Stimulated activated CD4-positive, alpha-beta T cell treated with anti-CD3 and anti-CD28 coated beads, Interleukin-1b, Interleukin-23, amount 100 ng/mL, for 4 hours (primary cell): ENCODE measurements at regions not wholly inside any gene's neighbourhood (a gene's known extent, or its start where the extent isn't known, plus 50 kb on each side); places are given as distances from the start of the nearest gene placed in this dataset.

Experiments used
- DNase-seq, 2 donors: peaks; one replicate each; pipeline ENCODE4 v3.0.0-alpha.2; 2020; ENCODE audit warnings: low read depth in 2 of 2

DNA sequence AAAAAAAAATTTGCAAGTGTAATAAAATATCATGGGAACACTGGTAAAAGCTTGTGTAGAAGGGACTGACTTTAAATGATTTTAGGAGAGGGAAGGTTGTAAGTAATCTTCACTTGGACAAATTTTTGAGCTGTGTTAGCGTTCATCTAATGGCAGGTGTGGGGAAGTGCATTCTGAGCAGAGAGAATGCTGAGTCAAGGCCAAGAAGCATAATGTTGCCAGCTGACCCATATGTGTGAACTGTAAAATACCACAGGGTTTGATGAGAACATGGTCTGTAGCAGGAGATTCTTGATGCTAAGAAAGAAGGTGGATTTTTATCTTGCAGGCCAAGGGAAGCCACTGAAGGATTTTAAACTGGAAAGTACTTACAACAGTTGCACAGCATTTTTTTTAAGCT is 98.2 kb upstream of the ZNF32 start:
- no peak for DNase-seq

DNA sequence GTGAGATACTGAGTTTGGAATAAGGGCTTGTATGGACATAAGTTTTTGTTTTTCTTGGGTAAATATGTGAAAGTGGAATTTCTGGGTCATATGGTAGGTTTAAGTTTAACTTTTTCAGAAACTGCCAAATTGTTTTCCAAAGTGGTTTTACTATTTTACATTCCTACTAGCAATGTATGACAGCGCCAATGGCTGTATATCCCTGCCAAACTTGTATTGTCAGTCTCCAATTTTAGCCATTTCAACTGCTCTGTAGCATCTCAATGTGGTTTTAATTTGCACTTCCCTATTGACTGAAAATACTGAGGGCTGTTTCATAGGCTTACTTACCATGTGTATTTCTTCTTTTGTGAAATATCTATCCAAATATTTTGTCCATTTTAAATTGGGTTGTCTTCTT is 90.5 kb upstream of the ZNF32 start:
- DNase-seq: no peak

GRCh38 chr10:43737003-43737402 is 88.3 kb upstream of the ZNF32 start:
- no peak for DNase-seq

GRCh38 chr10:43735907-43736306 is 87.2 kb upstream of the ZNF32 start:
- DNase-seq: no peak

DNA sequence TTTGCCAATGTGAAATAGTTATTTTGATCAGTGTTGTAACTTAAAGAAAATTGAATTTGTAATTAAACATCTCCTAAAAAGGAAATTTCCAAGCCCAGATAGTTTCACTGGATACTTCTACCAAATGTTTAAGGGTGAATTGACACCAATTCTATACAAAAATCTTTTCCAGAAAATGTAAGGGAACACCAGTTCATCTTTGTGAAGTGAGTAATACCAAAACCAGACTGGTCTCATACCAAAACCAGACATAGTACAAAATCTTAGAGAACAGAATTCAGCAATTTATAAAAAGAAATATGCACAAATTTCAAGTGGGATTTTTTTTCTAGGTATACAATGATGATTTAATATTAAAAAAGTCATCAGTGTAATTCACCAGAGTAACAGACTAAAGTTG is 86.0 kb upstream of the ZNF32 start:
- DNase-seq: no peak

- no peak for DNase-seq
Measured at GRCh38 chr10:43731486-43731885, 82.8 kb upstream of the ZNF32 start.

- DNase-seq: no peak
Measured at GRCh38 chr10:43728425-43728824, 79.7 kb upstream of the ZNF32 start.

- DNase-seq: no peak
Measured at GRCh38 chr10:43727935-43728334, 79.3 kb upstream of the ZNF32 start.

DNA sequence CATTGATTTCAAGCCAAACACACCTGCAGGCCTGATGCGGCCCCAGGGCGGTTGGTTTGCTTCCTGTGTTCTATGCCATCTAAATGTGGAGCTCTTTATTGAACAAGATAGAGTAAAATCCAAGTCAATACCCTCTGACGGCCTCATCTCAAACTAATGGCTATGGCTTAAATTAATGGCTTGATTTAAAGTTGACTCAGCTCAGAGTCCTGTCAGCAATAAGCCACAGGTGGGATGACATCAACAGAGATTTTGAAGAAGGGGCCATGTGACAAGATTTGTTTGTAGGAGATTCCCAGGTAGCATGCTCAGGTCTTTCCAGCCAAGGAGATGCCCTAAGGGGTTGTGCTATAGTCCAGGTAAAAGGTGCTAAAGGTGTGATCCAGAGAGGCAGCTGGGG is 66.7 kb upstream of the ZNF32 start:
- no peak for DNase-seq

GRCh38 chr10:43712821-43713584 is 64.3 kb upstream of the ZNF32 start:
- no peak for DNase-seq

DNA sequence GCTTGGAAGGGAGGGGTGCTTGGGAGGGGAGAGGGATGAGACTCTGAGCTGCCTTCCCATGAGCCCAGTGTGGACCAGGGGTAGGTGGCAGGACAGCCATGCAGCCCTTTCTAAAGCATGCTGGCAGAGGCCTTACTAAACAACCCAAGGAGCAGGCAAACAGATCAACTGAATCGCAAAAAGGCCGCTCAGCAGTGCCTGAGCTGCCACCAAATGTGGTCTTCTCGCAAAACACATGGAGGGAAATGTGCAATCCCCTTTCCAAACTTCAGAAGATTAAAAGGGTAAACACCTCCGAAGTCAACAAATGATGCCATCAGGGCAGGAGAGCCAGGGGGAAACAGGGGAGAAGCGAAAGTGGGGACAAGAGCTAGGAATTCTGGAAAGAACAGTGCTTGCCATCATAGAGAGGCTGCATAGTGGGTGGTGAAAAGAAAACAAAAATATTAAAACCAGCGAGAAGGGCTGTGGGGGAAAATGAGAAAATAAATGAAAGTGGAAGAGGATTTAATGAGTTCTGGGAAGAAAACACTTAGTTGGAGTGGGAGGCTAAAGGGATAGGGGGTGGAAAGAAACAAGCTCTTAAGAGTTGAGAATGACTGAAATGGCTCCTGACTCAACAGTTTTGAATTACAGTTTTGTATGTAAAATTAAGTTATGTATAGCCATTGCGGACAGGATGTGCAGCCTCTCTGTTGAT is 62.2 kb upstream of the ZNF32 start:
- DNase-seq: no peak

DNA sequence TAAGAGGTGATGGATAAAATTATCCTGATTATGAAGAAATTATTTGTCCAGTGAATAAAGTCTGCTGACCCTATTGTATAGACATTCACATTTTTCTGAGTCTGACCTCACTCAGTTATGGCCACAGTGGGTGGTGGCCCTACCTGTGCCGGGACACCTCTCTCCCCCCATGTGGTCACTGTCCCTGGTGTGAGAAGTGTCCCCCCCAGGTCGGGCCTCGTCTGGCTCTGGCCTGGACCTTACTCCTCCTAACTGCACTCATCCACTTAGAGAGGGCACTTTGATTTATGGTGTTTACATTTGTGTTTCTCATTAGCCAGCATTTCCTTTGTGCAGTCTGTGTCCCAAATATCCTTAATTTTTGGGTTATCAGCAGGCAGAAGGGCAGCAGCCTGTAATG is 59.6 kb upstream of the ZNF32 start:
- DNase-seq: no peak

- DNase-seq: no peak
Measured at GRCh38 chr10:43707770-43708169, 59.1 kb upstream of the ZNF32 start.

GRCh38 chr10:43706166-43706565 is 57.5 kb upstream of the ZNF32 start:
- DNase-seq: no peak

DNA sequence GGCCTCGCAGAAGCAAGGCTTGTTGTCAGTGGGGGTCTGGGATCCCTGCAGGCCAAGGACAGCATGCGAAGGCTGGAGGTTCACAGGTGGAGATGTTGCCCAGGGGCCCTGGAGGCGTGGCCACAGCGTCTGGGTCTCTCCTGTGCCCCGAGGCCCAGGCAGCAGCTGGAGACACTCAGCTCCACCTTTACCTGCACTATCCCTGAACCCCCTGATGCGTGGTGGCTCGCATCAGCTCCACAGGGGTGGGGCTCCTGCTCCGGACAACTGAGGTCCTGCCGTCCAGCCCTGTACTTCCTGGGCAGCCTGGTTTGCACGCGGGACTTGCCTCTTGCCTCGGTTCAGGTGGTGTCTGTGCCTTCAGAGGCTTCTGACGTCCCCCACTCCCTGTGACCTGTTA is 54.6 kb upstream of the ZNF32 start:
- no peak for DNase-seq

DNA sequence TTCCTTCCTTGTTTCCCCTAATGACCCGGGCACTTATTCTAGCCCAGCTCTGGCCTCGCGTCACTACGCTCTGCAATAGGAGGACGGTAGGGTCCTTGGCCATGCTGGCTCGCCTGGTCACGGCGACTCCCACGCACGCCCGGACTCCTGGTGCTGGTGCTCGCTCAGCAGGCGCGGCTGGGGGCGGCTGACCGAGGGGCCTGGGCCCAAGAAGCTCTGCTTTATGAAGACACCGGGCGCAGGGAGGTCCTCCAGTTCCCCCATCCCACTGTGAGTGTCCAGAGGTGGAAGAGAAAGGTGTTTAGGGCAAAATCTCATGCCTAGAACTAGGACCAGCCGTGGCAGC is 54.2 kb upstream of the ZNF32 start:
- DNase-seq: no peak

DNA sequence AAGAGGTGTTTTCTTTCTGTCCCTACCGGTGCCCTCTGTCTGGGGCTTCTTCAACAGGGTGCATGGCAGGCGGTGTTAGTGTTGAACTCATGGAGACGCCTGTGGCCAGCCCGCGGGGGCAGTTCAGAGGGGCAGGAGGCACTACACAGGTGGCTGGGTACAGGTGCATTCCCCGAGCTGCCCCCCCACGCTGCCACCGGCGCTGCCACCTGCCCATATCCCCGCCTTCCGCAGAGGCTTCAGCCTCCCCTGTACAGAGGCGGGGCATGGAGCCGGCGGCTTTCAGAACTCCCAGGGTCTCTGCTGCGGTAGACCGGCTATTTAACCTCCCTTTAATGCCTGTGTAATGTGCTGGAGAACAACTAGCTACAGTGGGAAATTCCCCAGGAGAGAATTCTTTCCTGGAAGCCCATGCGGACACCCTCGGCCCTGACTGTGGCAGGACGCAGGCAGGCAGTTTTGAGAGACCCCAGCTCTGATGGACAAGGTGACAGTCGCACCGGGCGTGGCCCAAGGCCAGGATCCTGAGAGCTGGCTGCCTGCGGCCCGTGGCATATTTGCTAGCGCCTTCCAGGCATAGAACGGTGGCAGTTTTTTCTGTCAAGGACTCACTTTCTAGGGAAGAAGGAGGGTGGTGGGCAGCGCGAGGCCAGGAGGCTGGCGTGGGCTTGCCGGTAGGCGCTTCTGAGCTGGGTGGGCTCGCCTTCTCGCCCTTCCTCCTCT is 53.7 kb upstream of the ZNF32 start:
- DNase-seq: no peak

DNA sequence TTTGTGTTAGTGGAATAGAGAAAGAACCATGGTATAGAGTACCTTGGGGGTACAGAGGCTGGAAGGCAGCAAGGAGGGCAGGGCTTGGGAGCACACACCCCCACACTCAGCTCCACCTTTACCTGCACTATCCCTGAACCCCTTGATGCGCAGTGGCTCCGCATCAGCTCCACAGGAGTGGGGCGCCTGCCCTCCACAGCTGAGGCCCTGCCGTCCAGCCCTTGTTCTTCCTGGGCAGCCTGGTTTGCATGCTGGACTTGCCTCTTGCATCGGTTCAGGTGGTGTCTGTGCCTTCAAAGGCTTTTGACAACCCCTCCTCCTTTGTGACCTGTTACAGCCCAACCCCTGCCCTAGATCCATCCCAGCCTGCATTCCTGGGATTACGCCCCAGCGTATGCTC is 52.6 kb upstream of the ZNF32 start:
- no peak for DNase-seq

DNA sequence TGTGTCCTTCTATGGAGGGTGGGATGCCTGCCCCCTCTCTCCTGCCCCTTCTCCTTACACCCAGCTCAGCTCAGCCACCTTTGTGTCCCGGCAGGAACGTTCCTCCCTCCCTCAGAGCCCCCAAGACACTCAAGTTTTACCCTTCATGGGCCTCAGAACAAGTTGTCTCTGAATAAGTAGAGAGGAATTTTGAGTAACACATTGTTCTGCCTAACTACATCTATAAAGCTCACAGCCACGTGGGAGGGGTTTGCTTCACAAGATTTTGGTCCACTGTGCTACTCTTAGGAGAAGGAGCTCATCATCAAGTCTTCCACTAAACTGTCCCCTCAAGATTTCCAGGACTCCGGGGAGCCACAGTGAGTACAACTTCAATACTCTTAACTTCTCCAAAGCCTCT is 51.6 kb upstream of the ZNF32 start:
- DNase-seq: no peak

- DNase-seq: no peak
Measured at GRCh38 chr10:43699516-43699915, 50.8 kb upstream of the ZNF32 start.
